Stimulated activated CD8-positive, alpha-beta memory T cell treated with anti-CD3 and anti-CD28 coated beads, Interleukin-2, amount 100 ng/mL, for 1 hour (primary cell): ENCODE measurements at regions not wholly inside any gene's neighbourhood (a gene's known extent, or its start where the extent isn't known, plus 50 kb on each side); places are given as distances from the start of the nearest gene placed in this dataset.
"Not testable (repeated sequence)": the region's sequence is repeated elsewhere in the genome, so short reads cannot be mapped to it uniquely, and the experiment has no call there.

Source experiments
- DNase-seq, 2 donors: peaks; one replicate each; pipeline ENCODE4 v3.0.0-alpha.2; 2020; ENCODE audit warnings: low read depth in 2 of 2

GRCh38 chrX:2640436-2641150 lies 50.5 kb upstream of the CD99 start:
- DNase-seq = no peak

- no peak for DNase-seq
These were observed 52.8 kb upstream of the CD99 start for GRCh38 chrX:2638279-2638678.

- no peak for DNase-seq
These were observed 55.8 kb upstream of the CD99 start for GRCh38 chrX:2635342-2635741.

- DNase-seq = no peak
These were observed 58.3 kb upstream of the CD99 start for GRCh38 chrX:2632533-2633504.

GRCh38 chrX:2631743-2632532 lies 59.2 kb upstream of the CD99 start:
- no peak for DNase-seq

- DNase-seq = not testable (repeated sequence)
These were observed 60.0 kb upstream of the CD99 start for GRCh38 chrX:2630935-2631742.

- peak in 1 of 2 donors; percentile 24 for DNase-seq
These were observed 60.8 kb upstream of the CD99 start for GRCh38 chrX:2630008-2630934.

- DNase-seq = no peak
These were observed 61.6 kb upstream of the CD99 start for GRCh38 chrX:2629316-2630007.

GRCh38 chrX:2628751-2629315 lies 62.3 kb upstream of the CD99 start:
- no peak for DNase-seq

- no peak for DNase-seq
These were observed 63.7 kb upstream of the CD99 start for GRCh38 chrX:2627272-2627867.

GRCh38 chrX:2626750-2627149 lies 64.3 kb upstream of the CD99 start:
- no peak for DNase-seq

- DNase-seq = no peak
These were observed 70.5 kb upstream of the CD99 start for GRCh38 chrX:2620576-2620975.

- no peak for DNase-seq
These were observed 72.6 kb upstream of the CD99 start for GRCh38 chrX:2618516-2618915.

GRCh38 chrX:2614911-2615310 lies 76.2 kb upstream of the CD99 start:
- DNase-seq = no peak

- no peak for DNase-seq
These were observed 80.6 kb upstream of the CD99 start for GRCh38 chrX:2610246-2611170.

GRCh38 chrX:2609431-2610238 lies 81.5 kb upstream of the CD99 start:
- peak in 1 of 2 donors; percentile 21 for DNase-seq
